Transverse colon (tissue), 4 donors: ENCODE measurements at regions not wholly inside any gene's neighbourhood (a gene's known extent, or its start where the extent isn't known, plus 50 kb on each side); places are given as distances from the start of the nearest gene placed in this dataset.

ENCODE experiments used
- DNase-seq: peaks from one replicate; pipeline ENCODE4 v3.0.0-alpha.2; 2019
- H3K27ac ChIP-seq, 4 donors: fragments of 200-600 bp; sonication (generic); 2 replicates each; pipeline ENCODE4 v1.5.1; 2016 to 2018; ENCODE audit warnings: inconsistent platforms in 4 of 4
- H3K27me3 ChIP-seq: fragments of 200-600 bp; sonication (generic); 2 replicates; pipeline ENCODE4 v1.5.1; 2017; ENCODE audit warnings: inconsistent platforms
- H3K36me3 ChIP-seq, 4 donors: fragments of 200-600 bp; sonication (generic); 2 replicates each; pipeline ENCODE4 v1.5.1; 2017 to 2019; ENCODE audit warnings: inconsistent platforms in 4 of 4
- H3K4me1 ChIP-seq, 4 donors: fragments of 200-600 bp; sonication (generic); 2 replicates each; pipeline ENCODE4 v1.5.1; 2017 to 2020; ENCODE audit warnings: inconsistent platforms in 4 of 4
- H3K4me3 ChIP-seq, 4 donors: fragments of 200-600 bp; sonication (generic); 1 replicate in 1 of 4; 2 replicates in 3 of 4; pipeline versions ENCODE4 v1.5.1 to v1.6.1; 2017 to 2019; ENCODE audit warnings: inconsistent platforms in 4 of 4
- H3K9me3 ChIP-seq, 2 donors: fragments of 200-600 bp; sonication (generic); 2 replicates each; pipeline ENCODE4 v1.5.1; 2017 to 2019; ENCODE audit warnings: inconsistent platforms in 2 of 2
- EP300 ChIP-seq: sonication (generic); formaldehyde crosslinking; IDR thresholded peaks from one replicate; pipeline ENCODE4 v1.6.1; 2017; ENCODE audit warnings: antibody characterized with exemption, low read depth
- POLR2A ChIP-seq: fragments of 450-650 bp; IDR thresholded peaks from one replicate; pipeline ENCODE4 v1.6.1; 2016; ENCODE audit warnings: antibody characterized with exemption, mild to moderate bottlenecking, moderate library complexity
- POLR2AphosphoS5 ChIP-seq, 3 donors: sonication (generic); formaldehyde crosslinking; IDR thresholded peaks; one replicate each; pipeline ENCODE4 v1.6.1; 2016; ENCODE audit warnings: antibody characterized with exemption in 3 of 3
- WGBS, 2 donors: methylation state at CpG; one replicate each; pipeline ENCODE4 v1.1.5; 2018; ENCODE audit warnings: low coverage in 1 of 2; 5-methylcytosine and 5-hydroxymethylcytosine counted together
- in situ Hi-C, 4 donors: fragments of 200-750 bp; cut with MboI; loops; one replicate each; pipeline versions ENCODE4 v1.15.0 to v1.15.1; 2017; ENCODE audit warnings: low sequenced_read_pairs in 3 of 4, low pct_ligation_motif_present in 1 of 4, low pct_unique_long_range_greater_than_20kb in 1 of 4
- intact Hi-C: fragments of 100-400 bp; cut with DNase I; formaldehyde crosslinking; loops from one replicate; pipeline ENCODE4 v1.15.1; 2023; ENCODE audit warnings: low total_unique reads
- TF ChIP-seq, protein P1 (sequence below), 5 experiments: fragments of 200-600 bp in 3 of 5; fragments of 450-650 bp in 2 of 5; sonication (generic) in 3 of 5; IDR thresholded peaks; 1 replicate in 2 of 5; 2 replicates in 3 of 5; pipeline ENCODE4 v1.5.1; 2016 to 2017; ENCODE audit warnings: antibody characterized with exemption in 5 of 5, inconsistent platforms in 3 of 5, mild to moderate bottlenecking in 2 of 5, moderate library complexity in 1 of 5

DNA sequence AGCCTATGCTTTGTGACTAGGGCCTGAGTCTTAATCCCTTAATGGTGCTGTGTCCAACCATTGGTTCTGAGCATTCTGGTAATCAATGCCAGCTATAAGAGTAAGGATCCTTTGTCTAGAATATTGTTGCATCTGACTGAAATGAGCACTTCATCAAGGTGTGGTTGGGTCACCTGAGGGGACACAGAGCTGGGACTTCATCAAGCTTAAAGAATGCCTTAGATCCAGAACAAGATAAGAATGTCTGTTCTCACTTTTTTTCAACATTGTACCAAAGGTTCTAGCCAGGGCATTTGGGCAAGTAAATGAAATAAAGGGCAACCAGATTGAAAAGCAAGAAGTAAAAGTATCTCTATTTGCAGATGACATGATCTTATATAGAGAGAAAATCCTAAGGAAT, 280.4 kb downstream of the MTERF1 start:
- in situ Hi-C loops, result no loop called here
- TF ChIP-seq EP300 (no peak), POLR2AphosphoS5 (IDR thresholded peaks at IDR 0.05) (no peak), POLR2A (no peak)
- TF ChIP-seq, protein P1, sequence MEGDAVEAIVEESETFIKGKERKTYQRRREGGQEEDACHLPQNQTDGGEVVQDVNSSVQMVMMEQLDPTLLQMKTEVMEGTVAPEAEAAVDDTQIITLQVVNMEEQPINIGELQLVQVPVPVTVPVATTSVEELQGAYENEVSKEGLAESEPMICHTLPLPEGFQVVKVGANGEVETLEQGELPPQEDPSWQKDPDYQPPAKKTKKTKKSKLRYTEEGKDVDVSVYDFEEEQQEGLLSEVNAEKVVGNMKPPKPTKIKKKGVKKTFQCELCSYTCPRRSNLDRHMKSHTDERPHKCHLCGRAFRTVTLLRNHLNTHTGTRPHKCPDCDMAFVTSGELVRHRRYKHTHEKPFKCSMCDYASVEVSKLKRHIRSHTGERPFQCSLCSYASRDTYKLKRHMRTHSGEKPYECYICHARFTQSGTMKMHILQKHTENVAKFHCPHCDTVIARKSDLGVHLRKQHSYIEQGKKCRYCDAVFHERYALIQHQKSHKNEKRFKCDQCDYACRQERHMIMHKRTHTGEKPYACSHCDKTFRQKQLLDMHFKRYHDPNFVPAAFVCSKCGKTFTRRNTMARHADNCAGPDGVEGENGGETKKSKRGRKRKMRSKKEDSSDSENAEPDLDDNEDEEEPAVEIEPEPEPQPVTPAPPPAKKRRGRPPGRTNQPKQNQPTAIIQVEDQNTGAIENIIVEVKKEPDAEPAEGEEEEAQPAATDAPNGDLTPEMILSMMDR (IDR thresholded peaks at IDR 0.05), result no peak
- DNase-seq, result no peak
- Histone ChIP-seq H3K4me3 (no peak overlapping the region), H3K27ac (no peak overlapping the region), H3K4me1 (no peaks in the 10 kb centered on the region), H3K36me3 (no peaks in the 10 kb centered on the region), H3K9me3 (no peaks in the 10 kb centered on the region), H3K27me3 (no peaks in the 10 kb centered on the region)
- intact Hi-C loops, result loop anchor here (5.0 kb wide), 1 partner anchor 1613 kb away; no protein-coding TSS in a partner anchor

DNA sequence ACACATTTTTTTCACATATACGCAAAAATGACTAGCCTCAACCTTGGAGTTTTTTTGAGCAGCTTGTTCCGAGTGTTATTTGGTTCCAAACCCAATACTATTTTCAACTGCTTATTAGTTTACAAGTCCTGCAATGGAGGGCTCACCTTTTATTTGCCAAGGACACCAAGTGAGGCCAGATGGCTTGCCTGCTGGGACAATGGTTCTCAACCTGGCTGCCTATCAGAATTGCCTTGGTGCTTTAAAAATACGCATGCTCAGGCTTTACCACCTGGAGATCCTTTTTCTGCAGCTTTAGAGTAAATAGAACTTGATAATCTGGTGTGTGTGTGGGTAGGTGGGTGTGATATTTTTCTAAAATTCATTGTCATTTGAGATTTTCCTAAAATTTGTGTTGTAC, 276.8 kb downstream of the MTERF1 start:
- Histone ChIP-seq H3K4me3 (no peak overlapping the region), H3K9me3 (no peaks in the 10 kb centered on the region), H3K4me1 (no peaks in the 10 kb centered on the region), H3K36me3 (no peaks in the 10 kb centered on the region), H3K27me3 (no peaks in the 10 kb centered on the region), H3K27ac (no peak overlapping the region)
- in situ Hi-C loops (no loop called here), intact Hi-C loops (loop anchor here (5.0 kb wide), 1 partner anchor 1616 kb away; no protein-coding TSS in a partner anchor)
- TF ChIP-seq POLR2A (no peak), EP300 (no peak), POLR2AphosphoS5 (IDR thresholded peaks at IDR 0.05) (no peak)
- TF ChIP-seq, protein P1 (IDR thresholded peaks at IDR 0.05), result no peak
- WGBS, 2 donors, result 76 to 79% methylated on average over 3 of the region's 3 CpGs
- no peak for DNase-seq

DNA sequence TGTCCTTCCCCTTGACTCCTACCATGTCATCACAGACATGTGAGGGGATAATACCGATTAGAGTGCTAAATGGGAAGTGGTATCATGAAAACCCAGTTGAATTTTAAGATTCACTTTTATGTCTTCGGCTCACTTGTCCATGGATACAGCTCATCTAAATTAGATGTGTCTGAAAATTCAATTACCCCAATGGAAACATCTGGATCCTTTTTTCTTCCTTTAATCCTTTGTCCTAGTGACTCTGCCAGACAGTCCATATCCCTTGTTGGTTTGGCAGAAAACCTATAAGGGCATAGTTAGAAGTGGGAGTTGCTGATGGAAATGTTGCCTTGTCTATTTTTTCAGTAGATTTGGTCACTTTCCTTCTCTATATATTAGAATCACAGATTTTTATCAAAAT, 271.9 kb downstream of the MTERF1 start:
- 93% methylated on average over 2 of the region's 2 CpGs; no CpG with 5 or more reads in 1 of the 2 donors for WGBS, 2 donors
- intact Hi-C loops, result no loop called here
- DNase-seq, result no peak
- H3K4me1 ChIP-seq, result no peaks in the 10 kb centered on the region
- H3K27me3 ChIP-seq, result no peaks in the 10 kb centered on the region
- H3K36me3 ChIP-seq, result no peaks in the 10 kb centered on the region
- H3K4me3 ChIP-seq, result no peak overlapping the region
- TF ChIP-seq EP300, result no peak
- TF ChIP-seq POLR2A, result no peak
- TF ChIP-seq POLR2AphosphoS5 (IDR thresholded peaks at IDR 0.05), result no peak
- TF ChIP-seq, protein P1 (IDR thresholded peaks at IDR 0.05), result no peak
- no peak overlapping the region for H3K27ac ChIP-seq
- no peaks in the 10 kb centered on the region for H3K9me3 ChIP-seq
- in situ Hi-C loops, result no loop called here

DNA sequence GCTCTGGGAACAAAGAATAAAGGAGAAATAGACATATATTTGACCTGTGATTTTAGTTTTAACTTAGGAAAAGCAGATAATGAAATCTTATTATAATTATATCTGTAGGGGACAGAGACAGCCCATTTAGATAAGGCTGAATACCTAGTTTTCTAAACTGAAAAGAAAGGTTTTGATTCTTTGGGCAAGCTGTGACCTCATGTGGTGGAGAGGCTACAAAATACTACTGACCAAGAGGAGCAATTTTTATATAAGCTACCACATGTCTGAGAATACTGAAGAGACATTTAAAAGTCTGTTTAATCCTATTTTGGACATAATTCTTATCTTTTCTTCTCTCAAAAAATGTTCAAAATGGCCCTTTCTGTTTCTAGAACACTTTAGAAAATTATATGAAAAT, 271.0 kb downstream of the MTERF1 start:
- in situ Hi-C loops, result no loop called here
- intact Hi-C loops, result no loop called here

More for the DNA sequence above, 271.0 kb downstream of the MTERF1 start:
- H3K9me3 ChIP-seq, result no peaks in the 10 kb centered on the region
- H3K4me1 ChIP-seq, result no peaks in the 10 kb centered on the region
- TF ChIP-seq, protein P1 (IDR thresholded peaks at IDR 0.05), result no peak
- TF ChIP-seq EP300, result no peak
- no peak for TF ChIP-seq POLR2A
- no peak overlapping the region for H3K27ac ChIP-seq
- no peaks in the 10 kb centered on the region for H3K36me3 ChIP-seq
- no peaks in the 10 kb centered on the region for H3K27me3 ChIP-seq
- no peak for DNase-seq
- no peak overlapping the region for H3K4me3 ChIP-seq
